GM18909 (cell line): ENCODE measurements at regions not wholly inside any gene's neighbourhood (a gene's known extent, or its start where the extent isn't known, plus 50 kb on each side); places are given as distances from the start of the nearest gene placed in this dataset.
A peak's percentile ranks its signal among the peaks of the same experiment; 100 is the strongest.
"Not testable (repeated sequence)": the region's sequence is repeated elsewhere in the genome, so short reads cannot be mapped to it uniquely, and the experiment has no call there.

ENCODE experiments used
- ATAC-seq: cut with Tn5 transposase; IDR thresholded peaks from one replicate; pipeline ENCODE4 v1.9.1; 2021; ENCODE audit warnings: mild to moderate bottlenecking; ENCODE audit not compliant: unreplicated experiment, poor library complexity

- not testable (repeated sequence) for ATAC-seq
Measured at GRCh38 chr16:29297809-29298177, 108.7 kb downstream of the NPIPB11 start.

GRCh38 chr16:29297144-29297808, 109.2 kb downstream of the NPIPB11 start:
- not testable (repeated sequence) for ATAC-seq

GRCh38 chr16:29296176-29296575, 110.3 kb downstream of the NPIPB11 start:
- not testable (repeated sequence) for ATAC-seq

- not testable (repeated sequence) for ATAC-seq
Measured at GRCh38 chr16:29294951-29295795, 111.3 kb downstream of the NPIPB11 start.

- not testable (repeated sequence) for ATAC-seq
Measured at GRCh38 chr16:29294400-29294933, 112.0 kb downstream of the NPIPB11 start.

- not testable (repeated sequence) for ATAC-seq
Measured at GRCh38 chr16:29293545-29293944, 113.0 kb downstream of the NPIPB11 start.

- not testable (repeated sequence) for ATAC-seq
Measured at GRCh38 chr16:29292952-29293471, 113.5 kb downstream of the NPIPB11 start.

- ATAC-seq: not testable (repeated sequence)
Measured at GRCh38 chr16:29291329-29292271, 114.9 kb downstream of the NPIPB11 start.

GRCh38 chr16:29290631-29291247, 115.8 kb downstream of the NPIPB11 start:
- peak; percentile 82 for ATAC-seq

GRCh38 chr16:29289516-29290239, 116.8 kb downstream of the NPIPB11 start:
- ATAC-seq: not testable (repeated sequence)

GRCh38 chr16:29288711-29289474, 117.6 kb downstream of the NPIPB11 start:
- not testable (repeated sequence) for ATAC-seq

- not testable (repeated sequence) for ATAC-seq
Measured at GRCh38 chr16:29287871-29288535, 118.5 kb downstream of the NPIPB11 start.

GRCh38 chr16:29287246-29287645, 119.3 kb downstream of the NPIPB11 start:
- ATAC-seq: not testable (repeated sequence)

- not testable (repeated sequence) for ATAC-seq
Measured at GRCh38 chr16:29286796-29287195, 119.7 kb downstream of the NPIPB11 start.

- not testable (repeated sequence) for ATAC-seq
Measured at GRCh38 chr16:29286161-29286560, 120.3 kb downstream of the NPIPB11 start.

GRCh38 chr16:29285151-29285885, 121.2 kb downstream of the NPIPB11 start:
- not testable (repeated sequence) for ATAC-seq

- ATAC-seq: not testable (repeated sequence)
Measured at GRCh38 chr16:29284723-29285122, 121.8 kb downstream of the NPIPB11 start.
